ENCODE measurements at regions not wholly inside any gene's neighbourhood (a gene's known extent, or its start where the extent isn't known, plus 50 kb on each side); places are given as distances from the start of the nearest gene placed in this dataset.

- no peak for TF ChIP-seq CTCF (IDR thresholded peaks at IDR 0.05)
- no peak for TF ChIP-seq EP300 (IDR thresholded peaks at IDR 0.05)
- no peak for TF ChIP-seq POLR2AphosphoS5 (IDR thresholded peaks at IDR 0.05)
Measured at GRCh38 chr14:97005934-97006333, 208.8 kb downstream of the VRK1 start.

Measured in suprapubic skin (tissue), 4 donors.